GM19468 (cell line): ENCODE measurements at regions not wholly inside any gene's neighbourhood (a gene's known extent, or its start where the extent isn't known, plus 50 kb on each side); places are given as distances from the start of the nearest gene placed in this dataset.
"Not testable (repeated sequence)": the region's sequence is repeated elsewhere in the genome, so short reads cannot be mapped to it uniquely, and the experiment has no call there.

Source experiments
- ATAC-seq: cut with Tn5 transposase; IDR thresholded peaks from one replicate; pipeline ENCODE4 v1.9.1; 2021; ENCODE audit warnings: mild to moderate bottlenecking, moderate library complexity, moderate number of reproducible peaks; ENCODE audit not compliant: unreplicated experiment; ENCODE audit errors: extremely low read depth

GRCh38 chr16:29177888-29178726 lies 193.3 kb downstream of the LAT start:
- not testable (repeated sequence) for ATAC-seq

DNA sequence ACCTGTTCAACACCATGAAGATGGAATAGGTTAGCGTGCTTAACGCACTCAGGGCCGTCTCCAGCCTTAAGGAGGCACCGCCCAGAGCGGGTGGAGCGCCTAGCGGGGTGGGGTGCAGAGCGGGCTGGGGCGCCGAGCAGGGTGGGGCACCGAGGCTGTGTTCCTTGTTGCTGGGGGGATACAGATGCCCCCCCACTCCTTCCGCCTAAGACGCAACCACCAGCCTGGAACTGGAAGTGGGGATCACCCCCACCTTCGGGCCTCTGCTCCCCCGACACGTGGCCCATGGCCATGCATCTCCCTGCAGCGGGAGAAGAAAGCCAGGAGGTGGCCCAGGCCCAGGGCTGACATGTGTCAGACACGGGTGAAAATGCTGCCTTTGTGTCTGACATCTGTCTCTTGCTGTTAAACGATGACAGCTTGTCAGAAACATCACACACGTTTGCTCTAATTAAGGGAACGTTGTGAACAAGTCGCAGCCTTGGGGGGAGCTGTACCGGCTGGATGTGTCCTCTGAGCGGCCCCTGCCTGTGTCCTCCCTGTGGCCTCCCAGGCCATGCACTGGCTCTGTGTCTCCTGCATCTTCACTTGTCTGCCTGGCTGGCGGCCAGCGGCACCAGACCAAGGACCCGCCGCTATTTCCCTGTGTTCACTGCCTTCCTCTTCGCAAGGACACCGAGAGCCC lies 192.5 kb downstream of the LAT start:
- ATAC-seq: not testable (repeated sequence)

DNA sequence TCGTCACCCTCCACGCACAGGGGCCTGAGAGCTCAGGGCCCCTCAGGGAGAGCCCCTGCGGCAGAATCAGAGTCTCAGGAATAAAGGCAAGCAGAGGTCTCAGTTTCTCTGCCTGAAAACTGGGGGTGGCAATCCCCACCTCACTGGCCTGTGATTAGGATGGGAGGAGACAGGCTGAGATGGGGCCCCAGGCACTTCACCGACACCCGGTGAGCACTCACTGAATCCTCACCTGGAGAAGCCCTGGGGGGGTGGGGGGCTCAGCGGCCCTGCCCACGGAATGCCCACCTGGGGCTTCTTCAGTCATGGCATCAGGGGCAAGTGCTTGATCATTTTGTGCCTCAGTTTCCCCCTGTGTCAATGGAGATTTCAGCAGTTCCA lies 192.0 kb downstream of the LAT start:
- ATAC-seq: not testable (repeated sequence)

- ATAC-seq: not testable (repeated sequence)
These were observed 191.3 kb downstream of the LAT start for GRCh38 chr16:29176154-29176470.

DNA sequence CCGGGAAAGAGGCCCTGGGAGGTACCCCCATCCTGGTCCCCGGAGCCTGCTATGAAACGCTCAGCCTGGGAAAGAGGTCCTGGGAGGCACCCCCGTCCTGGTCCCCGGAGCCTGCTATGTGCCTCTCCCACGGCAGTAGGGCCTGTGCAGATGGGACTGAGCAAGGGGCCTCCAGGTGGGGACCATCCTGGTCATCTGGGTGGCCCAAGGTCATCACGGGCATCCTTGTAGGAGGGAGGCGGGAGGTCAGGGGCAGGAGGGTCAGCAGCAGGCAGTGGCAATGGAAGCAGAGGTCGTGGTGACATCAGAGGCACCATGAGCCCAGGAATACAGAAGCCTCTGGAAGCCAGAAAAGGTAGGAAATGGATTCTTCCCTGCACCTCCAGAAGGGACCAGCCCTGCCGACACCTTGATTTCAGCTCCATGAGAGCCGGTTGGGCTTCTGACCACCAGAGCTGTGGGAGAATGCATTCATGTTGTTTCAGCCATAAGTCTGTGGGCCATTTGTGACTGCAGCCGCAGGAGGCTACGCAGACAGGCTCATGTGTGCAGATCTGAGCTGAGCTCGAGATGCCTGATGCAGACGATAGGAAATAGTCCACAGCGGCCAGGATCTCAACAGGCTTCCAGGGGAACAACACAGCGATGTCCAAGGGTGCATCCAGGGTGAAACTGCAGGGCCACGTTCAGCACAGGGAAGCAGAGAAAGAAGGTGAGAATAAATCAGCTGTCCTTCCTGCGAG lies 190.7 kb downstream of the LAT start:
- not testable (repeated sequence) for ATAC-seq

GRCh38 chr16:29173371-29174305 lies 188.8 kb downstream of the LAT start:
- ATAC-seq: not testable (repeated sequence)

- ATAC-seq: not testable (repeated sequence)
These were observed 187.4 kb downstream of the LAT start for GRCh38 chr16:29172098-29172724.

GRCh38 chr16:29171296-29171695 lies 186.4 kb downstream of the LAT start:
- not testable (repeated sequence) for ATAC-seq

DNA sequence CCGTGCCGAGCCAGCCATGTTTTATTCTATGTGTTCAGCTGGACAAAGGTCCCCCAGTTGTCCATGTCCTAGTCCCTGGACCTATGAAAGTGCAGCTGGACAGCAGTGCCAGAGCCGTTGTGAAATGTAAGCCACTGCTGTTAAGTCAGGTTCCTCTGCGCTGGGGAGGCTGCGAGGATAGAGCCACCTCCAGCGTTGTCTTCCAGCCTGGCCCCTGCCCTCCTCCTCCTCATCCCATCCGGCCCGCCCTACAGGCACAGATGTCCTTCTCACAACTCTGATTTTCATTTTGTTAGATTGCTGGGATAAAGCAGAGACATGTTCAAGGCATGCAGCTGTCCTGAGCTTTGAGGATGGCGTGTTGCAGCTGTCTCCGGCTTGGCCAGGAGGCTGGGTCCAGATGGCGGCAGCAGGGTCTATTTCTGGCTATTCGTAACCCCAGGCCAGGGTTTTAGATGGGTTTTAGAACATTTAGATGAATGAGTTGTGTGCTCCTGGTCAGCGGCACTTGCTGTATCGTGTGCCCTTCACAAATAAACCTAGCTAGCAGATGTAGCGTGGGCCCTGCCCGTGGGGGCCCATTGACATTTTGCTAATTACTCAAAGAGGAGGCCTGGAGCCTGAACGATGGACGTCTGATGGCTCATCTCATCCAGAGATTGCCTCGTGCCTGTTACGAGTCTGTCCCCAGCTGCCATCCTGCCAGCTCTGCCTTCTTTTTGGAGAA lies 185.7 kb downstream of the LAT start:
- ATAC-seq: not testable (repeated sequence)

DNA sequence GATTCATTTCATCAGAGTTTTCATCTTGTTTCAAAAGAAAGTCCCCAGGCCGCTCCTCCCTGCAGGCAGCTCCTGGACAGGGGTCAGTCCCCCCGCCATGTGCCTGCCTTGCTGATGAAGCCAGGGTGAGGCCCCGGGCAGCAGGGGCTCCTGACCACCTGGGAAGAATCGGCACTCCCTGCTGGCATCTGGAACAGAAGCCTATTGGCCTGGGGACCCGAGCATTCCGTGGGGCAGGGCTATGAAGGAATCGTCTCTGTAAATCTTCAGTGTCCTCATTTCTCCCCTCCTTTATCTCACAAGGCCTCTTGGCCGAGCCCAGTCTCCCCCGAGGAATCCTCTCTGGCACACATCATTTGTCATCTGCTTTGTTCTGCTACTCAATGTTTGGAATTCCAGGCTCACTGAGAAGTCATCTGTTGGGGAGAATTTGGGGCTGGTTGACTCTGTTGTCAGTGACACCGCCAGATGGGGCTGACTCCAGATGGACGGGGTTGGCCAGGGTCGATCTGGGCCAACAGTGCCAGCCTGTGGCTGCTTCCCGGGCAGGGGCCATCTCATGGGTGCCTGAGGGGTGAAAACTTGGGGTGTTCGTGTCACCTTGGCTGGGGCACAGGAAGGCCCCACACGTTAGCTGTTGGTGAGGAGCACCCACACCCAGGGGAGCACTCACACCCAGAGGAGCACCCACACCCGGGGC lies 184.6 kb downstream of the LAT start:
- ATAC-seq: not testable (repeated sequence)

GRCh38 chr16:29168515-29169259 lies 183.8 kb downstream of the LAT start:
- ATAC-seq: not testable (repeated sequence)

DNA sequence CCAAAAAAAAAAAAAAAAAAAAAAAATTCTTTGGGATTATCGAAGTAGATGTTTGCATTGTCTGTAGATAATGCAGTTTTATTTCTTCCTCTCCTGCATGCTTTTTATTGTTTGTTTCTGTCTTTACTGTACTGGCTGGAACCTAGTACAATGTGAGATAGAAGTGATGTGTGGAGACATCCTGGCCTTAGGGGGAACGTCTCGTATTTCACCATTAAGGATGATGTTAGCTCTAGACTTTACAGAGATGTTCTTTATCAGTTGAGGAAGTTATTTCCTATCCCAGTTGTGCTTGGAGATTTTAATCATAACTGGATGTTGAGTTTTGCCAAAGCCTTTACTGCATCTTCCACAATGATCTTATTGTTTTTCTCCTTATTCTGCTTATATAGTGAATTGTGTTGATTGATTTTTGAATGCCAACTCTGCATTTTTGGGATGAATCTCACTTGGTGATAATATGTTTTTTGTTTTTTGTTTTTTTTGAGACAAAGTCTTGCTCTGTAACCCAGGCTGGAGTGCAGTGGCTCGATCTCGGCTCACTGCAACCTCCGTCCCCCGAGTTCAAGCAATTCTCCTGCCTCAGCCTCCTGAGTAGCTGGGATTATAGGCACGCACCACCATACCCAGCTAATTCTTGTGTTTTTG lies 179.7 kb downstream of the LAT start:
- not testable (repeated sequence) for ATAC-seq

DNA sequence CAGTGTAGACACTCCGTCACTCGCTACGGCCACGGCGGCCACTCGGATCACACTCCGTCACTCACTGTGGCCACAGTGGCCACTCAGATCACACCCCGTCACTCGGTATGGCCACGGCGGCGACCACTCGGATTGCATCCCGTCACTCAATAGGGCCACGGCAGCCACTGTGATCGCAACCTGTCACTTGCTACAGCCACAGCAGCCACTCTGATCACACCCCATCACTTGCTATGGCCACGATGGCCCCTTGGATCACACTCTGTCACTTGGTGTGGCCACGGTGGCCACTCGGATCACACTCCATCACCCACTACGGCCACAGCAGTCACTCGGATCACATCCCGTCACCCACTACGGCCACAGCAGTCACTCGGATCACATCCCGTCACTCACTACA lies 175.3 kb downstream of the LAT start:
- ATAC-seq: not testable (repeated sequence)

GRCh38 chr16:29159603-29160002 lies 174.8 kb downstream of the LAT start:
- ATAC-seq: not testable (repeated sequence)

- ATAC-seq: no peak
These were observed 173.9 kb downstream of the LAT start for GRCh38 chr16:29158785-29159184.

DNA sequence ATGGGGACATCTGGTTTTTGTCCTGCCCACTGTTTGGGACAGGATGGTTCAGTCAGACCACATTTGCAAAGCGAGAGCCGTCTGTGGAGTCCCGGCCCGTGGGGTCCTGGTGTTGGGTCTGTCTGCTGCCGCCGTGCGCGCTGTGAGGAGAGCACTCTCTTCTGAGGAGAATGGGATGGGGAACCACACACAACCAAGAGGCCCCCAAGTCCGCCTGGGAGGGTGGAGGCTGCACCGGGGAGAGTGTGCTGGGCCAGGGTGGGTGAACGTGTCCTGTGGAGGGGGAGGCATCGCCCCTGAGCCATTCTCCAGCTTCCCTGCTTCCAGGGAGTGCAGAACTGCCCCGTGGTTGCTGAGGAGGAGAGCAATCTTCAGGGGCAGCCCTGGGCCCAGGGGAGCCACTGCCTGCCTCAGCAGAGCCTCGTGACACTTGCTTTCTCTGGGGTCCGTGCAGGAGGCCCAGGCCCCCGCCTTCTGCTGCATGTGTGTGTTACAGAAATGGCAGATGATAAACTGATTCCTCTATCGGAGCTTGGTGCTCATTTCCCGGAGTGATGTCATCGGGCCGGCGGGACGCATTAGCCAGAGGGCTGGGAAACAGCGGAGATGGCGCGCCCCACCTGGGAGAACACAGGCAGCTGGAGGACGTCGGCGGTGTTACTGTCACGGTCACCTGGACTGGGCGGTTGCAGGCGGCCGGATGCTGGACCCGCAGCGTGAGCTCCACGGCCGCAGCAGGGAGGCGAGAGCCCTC lies 173.4 kb downstream of the LAT start:
- ATAC-seq: not testable (repeated sequence)
